CD4-positive, alpha-beta T cell treated with Interleukin-2 at 100 ng/mL for 4 hours (primary cell): ENCODE measurements at regions not wholly inside any gene's neighbourhood (a gene's known extent, or its start where the extent isn't known, plus 50 kb on each side); places are given as distances from the start of the nearest gene placed in this dataset.

Source experiments
- DNase-seq: peaks from one replicate; pipeline ENCODE4 v3.0.0-alpha.2; 2020; ENCODE audit warnings: low spot score

DNA sequence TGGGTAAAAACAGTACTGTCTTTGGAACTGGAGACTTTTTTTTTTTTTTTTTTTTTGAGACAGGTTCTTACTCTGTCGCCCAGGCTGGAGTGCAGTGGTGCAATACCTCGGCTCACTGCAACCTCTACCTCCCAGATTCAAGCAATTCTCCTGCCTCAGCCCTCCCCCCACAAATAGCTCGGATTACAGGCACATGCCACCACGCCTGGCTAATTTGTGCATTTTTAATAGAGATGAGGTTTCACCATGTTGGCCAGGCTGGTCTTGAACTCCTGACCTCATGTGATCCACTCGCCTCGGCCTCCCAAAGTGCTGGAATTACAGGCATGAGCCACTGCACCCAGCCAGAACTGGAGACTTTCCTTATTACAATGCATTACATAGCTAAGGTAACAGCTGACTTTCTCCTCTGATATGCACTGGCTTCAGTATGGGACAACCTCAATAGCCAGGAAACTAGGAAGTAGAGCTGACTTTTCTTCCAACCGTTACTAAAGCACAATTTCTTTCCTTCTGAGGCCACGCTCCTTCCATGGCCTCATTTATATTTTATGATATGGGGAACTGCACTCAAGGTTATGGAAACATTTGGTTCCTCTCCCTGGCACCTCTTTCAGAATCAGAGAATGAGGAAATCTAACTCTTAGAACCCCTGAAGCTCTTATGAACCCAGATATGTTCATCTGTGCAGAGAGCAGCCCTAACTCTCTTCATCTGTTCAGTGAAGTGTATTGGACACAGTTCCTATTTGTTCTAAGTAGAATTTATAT, 53.5 kb upstream of the FAM9B start:
- DNase-seq: no peak

DNA sequence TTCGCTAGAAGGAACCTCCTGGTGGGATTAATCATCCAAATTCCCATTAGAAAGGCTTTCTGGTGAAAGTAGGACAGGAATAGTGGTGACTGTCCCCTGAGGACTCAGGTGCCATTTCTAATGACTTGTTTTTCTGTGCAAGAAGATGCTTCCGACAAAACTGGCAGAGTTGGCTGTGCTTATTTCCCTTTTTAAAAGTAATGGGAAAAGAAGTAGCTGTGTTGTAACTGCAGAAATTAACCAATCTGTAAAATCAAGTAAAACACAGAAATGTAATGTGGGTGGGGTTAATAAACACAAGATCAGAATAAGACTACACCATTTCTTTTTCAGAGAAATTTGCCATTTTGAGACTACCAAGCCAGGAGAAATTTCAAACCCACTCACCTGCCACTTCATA, 55.0 kb upstream of the FAM9B start:
- no peak for DNase-seq

DNA sequence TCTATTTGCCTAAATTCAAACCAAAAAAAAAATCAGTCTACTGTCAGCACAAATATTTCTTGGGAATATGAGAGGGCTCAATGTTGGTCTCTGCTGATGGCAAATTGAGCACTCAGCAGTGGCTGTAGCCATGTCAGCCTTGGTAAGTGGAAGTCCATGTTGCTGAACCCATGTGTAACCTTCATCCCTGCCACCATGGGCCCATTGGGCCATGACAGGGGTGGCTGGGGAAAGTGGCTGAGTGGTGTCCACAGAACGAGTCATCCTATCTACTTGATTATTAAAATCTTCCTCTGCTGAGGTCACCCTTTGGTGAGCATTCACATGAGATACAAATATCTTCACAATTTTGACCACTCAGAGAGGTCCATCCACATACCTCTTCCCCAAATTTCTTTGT, 56.8 kb upstream of the FAM9B start:
- DNase-seq: no peak

- DNase-seq: no peak
Measured at GRCh38 chrX:9091258-9091657, 57.3 kb upstream of the FAM9B start.

DNA sequence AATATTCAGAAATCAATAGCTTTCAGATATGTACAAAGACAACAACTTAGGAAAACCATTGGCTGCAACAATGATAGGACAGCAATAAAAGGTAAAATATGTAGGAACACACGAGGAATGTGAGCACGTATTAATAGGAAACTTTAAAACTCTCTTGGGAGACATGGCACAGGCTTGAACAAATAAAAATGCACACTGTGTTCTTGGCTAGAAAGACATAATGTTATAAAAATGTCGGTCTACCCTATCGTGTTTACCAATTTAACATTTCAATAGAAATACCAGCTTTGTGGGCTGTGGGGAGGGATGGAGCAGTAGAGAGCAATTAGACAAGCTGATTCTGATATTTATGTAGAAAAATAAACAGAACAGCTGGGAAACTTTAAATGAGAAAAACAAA, 69.0 kb upstream of the FAM9B start:
- no peak for DNase-seq

- DNase-seq: no peak
Measured at GRCh38 chrX:9108054-9108453, 74.1 kb upstream of the FAM9B start.

- DNase-seq: no peak
Measured at GRCh38 chrX:9110808-9111207, 76.9 kb upstream of the FAM9B start.

DNA sequence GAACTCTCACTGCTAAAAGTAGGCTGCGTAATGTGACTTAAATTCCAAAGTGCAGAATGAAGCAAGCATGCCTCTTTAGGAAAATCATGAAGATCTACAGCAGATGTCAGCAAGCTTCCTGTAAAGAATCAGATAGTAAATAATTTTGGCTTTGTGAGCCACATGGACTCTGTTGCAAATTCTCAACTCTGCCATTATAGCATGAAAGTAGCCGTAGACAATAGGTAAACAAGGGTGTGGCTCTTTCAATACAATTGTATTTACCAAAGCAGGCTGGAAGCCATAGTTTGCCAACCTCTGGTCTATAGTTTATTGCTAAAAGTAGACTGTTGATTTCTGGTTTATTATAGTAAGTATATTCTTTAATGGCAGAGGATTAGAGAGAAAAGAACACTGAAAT, 80.3 kb upstream of the FAM9B start:
- no peak for DNase-seq

DNA sequence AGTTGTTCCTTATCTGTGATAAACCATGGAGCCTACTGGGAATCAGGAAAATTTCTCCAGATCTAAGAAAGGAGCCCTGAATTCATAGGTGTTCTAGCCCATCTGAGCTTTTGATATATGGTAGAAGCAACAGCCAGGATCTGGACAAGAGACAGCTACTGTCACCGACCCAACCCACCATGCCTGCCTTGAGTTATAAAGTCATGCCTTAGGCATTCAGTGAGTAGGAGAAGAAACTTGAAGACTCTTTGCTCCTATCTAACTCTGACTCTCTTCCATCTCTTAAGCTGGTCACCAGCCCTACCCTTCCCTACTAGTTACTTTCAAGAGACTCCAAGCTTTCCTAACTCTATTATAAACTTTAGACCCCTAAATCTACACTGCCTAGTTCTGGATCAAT, 83.9 kb upstream of the FAM9B start:
- DNase-seq: no peak

DNA sequence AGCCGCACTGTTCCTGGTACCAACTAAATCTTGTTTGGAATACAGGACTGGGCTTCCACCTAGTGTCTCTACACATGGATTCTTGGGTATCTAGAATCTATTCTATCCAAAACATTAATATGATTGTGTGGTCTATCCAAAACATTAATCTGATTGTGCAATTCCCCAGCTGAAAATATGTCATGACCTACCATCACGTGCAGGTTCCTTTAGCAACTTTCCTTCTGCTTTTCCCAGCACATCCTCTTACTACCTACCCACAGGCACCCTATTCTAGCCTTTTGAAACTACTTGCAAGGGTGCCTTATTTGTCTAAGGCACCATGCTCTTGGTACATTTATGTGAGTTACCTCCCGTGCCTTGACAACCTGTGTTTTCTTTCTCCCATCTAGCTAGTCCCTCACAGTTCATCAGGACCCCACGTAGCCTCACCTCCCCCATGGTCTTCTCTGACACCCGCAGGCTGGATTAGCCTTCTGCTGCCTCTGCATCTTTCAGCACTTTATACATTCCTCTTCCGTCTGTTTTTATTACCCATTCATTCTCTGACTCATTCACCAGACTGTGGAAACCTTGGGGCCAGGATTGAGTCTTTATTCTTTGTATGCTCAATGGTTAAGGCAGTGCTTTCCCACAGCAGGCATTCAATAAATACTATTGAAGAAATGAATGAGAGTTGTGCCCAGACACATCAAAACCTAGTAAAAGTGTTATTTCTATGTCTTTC, 88.8 kb upstream of the FAM9B start:
- no peak for DNase-seq

GRCh38 chrX:9127986-9128385, 94.1 kb upstream of the FAM9B start:
- DNase-seq: no peak

- DNase-seq: no peak
Measured at GRCh38 chrX:9130031-9130430, 96.1 kb upstream of the FAM9B start.

DNA sequence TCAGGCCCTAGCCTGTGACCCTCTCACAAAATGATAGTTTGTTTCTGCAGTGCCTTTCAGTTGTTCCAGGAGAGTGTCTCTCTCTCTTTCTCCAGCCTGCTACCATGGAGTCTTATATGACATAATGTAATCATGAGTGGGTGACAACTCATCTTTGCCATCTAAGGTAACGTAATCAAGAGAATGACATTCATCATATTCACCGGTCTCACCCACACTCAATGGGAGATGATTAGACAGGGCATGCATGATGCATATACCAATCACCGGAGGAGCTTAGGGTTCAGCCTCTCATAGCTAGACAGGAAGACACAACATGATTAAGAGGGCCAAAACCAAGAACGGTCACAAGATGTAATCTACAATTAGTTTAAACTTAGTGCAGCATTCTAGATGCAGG, 97.1 kb upstream of the FAM9B start:
- DNase-seq: no peak

DNA sequence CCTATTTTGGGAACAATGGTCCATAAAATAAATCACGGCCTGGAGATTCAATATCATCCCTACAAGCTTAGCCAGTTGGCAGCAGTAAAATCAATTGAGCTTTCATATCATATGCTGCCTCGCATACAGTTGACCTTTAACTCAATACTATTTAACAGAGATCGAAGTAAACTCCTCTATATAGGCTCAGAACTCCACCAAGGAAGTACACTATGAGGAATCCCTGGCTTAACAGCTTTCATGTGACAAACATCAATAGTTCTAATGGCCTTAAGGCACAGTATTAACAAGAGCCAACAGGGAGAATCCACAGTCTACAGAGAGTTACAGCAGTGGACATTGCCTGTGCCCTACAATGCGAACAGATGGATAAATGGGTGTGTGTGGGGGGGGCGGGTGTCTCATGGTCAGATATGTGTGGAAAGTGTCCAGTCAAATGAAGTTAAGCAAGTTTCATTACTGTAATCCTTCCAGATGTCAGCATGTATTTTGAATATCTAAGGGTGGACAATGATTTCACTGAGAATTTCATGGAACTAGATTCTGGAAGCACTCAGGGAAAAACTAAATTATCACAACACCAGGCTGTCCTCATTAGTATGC, 98.2 kb upstream of the FAM9B start:
- no peak for DNase-seq

GRCh38 chrX:9133426-9133825, 99.5 kb upstream of the FAM9B start:
- DNase-seq: no peak

DNA sequence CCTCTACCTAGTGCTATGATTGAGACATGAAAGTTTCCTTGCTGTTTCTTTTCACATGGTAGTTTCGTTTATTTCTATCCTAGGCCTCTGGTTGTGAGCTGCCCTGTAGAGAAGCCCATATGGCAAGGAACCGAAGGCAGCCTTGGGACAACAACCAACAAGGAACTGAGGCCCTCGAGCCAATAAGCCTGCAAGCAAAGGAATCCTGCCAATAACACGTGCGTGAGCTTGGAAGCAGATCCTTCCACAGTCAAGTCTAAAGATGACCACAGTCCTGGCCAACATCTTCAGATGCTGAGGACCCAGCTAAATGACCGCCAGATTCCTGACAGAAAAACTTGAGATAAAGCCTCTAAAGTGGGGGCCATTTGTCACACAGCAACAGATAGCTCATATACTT, 100.4 kb upstream of the FAM9B start:
- no peak for DNase-seq

- no peak for DNase-seq
Measured at GRCh38 chrX:9135901-9136510, 102.1 kb upstream of the FAM9B start.

DNA sequence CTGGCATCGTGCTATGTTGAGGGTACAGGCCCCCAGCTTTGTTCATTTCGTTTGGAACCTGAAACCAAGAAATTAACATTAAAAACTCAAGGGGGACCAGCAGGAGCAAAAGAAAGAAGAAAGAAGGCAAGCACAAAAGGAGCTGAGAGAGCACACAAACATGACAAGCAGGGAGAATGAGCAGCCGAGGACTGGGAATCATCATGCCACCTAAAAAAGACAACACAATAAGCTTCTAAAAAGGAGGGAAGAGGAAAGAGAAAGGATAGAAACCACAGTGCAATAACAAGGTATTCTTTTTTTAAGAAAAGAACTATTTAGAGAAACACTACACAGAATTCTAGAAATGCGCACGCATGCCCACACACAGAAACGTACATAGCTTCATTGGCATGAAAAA, 103.2 kb upstream of the FAM9B start:
- no peak for DNase-seq

GRCh38 chrX:9141496-9141895, 107.6 kb upstream of the FAM9B start:
- DNase-seq: no peak

DNA sequence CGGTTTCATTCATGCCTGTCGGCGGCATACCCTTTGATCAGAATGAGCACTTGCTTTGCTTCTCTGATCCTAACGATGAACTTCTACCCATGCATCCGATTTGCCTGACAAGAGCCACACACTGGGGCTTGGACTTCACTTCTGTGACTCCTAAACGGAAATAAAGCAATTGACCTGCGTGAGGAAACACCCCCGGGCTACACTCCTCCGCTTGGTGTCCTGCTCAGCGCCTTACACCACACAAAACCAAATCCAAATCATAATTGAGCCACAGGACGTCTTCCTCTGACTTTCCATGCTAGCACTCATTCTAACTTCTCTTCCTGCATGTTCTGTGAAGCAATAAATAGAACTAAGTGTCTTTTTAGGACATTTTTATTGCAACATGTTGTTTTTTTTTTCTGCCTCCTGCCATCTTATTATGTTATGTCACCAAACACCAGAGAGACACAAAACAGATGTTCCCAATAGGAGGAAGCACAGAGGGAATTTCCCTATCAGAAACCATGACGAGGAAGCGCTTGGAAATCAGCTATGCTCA, 110.8 kb upstream of the FAM9B start:
- DNase-seq: no peak

DNA sequence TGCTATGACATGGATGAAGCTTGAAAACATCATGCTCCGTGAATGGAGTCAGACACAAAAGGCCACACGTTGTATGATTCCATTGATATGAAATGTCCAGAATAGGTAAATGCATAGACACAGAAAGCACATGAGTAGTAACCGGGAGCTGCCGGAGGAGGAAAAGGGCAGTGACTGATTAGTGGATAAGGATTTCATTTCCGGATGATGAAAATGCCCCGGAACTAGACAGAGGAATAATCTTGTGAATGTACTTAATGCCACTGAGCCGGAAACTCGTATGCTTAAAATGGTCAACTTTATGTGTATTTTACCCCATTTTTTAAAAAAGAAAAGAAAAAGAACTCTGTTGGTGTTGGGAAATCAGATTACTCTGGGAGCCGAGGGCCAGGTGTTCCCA, 112.7 kb upstream of the FAM9B start:
- no peak for DNase-seq

DNA sequence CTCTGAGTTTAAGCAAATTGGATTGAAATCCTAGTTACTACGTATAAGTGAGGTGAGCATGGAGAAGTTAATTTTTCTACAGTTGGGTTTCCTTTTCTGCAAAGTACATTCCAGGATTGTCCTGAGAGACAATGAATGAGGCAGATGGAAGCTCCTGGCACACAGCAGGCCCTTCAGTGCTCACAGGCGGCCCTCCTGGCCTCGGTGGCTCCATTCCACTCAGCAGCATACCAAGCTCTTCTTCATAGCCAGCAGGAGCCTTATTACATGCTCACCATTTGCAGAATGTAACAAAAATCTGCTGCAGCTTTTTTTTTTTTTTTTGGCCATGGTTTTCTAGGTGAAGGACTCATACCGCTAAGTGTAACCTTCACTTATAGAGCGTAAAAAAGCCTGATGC, 113.2 kb upstream of the FAM9B start:
- no peak for DNase-seq

GRCh38 chrX:9147726-9148125, 113.8 kb upstream of the FAM9B start:
- no peak for DNase-seq
